ENCODE measurements at regions not wholly inside any gene's neighbourhood (a gene's known extent, or its start where the extent isn't known, plus 50 kb on each side); places are given as distances from the start of the nearest gene placed in this dataset.

DNA sequence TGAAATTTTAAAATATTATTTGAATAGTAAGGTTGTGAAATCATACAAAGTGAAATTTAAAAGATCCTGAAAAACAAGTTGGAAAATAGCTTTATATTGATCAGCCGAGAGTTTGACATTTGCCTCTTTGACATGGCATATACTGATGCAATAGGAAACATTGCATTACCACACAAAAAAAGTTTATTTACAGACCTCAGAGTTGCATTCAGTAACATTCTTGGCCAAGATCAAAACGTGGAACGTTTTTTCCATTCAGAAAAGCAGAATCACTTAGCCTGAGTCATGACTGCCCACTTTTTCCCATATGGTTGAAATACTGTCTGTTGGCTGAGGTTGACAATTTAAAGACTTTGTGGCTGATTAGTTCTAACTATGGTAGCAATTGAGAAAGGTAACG is 55.1 kb upstream of the BACH2 start:
- TF ChIP-seq, protein P1, sequence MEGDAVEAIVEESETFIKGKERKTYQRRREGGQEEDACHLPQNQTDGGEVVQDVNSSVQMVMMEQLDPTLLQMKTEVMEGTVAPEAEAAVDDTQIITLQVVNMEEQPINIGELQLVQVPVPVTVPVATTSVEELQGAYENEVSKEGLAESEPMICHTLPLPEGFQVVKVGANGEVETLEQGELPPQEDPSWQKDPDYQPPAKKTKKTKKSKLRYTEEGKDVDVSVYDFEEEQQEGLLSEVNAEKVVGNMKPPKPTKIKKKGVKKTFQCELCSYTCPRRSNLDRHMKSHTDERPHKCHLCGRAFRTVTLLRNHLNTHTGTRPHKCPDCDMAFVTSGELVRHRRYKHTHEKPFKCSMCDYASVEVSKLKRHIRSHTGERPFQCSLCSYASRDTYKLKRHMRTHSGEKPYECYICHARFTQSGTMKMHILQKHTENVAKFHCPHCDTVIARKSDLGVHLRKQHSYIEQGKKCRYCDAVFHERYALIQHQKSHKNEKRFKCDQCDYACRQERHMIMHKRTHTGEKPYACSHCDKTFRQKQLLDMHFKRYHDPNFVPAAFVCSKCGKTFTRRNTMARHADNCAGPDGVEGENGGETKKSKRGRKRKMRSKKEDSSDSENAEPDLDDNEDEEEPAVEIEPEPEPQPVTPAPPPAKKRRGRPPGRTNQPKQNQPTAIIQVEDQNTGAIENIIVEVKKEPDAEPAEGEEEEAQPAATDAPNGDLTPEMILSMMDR (IDR thresholded peaks at IDR 0.05) = no peak
- TF ChIP-seq ZFX (IDR thresholded peaks at IDR 0.05; ENCODE audit: borderline replicate concordance) = no peak

Measured in 22Rv1 (cell line).